MCF 10A (cell line): ENCODE measurements at regions not wholly inside any gene's neighbourhood (a gene's known extent, or its start where the extent isn't known, plus 50 kb on each side); places are given as distances from the start of the nearest gene placed in this dataset.
"Not testable (repeated sequence)": the region's sequence is repeated elsewhere in the genome, so short reads cannot be mapped to it uniquely, and the experiment has no call there.

Experiments
- BruUV-seq: library from RNA; stranded (reverse); fragments of 400-500 nt; replicated peaks from 2 replicates; lab custom pipeline; 2021; lab: Mats Ljungman, UMichigan
- CTCF ChIA-PET: fragments of 300-600 bp; sonication (Branson Sonifier 250); formaldehyde crosslinking; extraction: SDS; loops from one replicate; lab custom pipeline; 2021; ENCODE audit warnings: antibody characterized with exemption, inconsistent platforms; lab: Yijun Ruan, JAX
- POLR2A ChIA-PET: fragments of 300-600, 350-650 bp; sonication (Branson Sonifier 250); formaldehyde crosslinking; extraction: SDS; loops from one replicate; lab custom pipeline; 2020; ENCODE audit warnings: antibody characterized with exemption, inconsistent platforms; lab: Yijun Ruan, JAX
- DNase-seq: peaks from one replicate; pipeline ENCODE4 v3.0.0-alpha.2; 2018; ENCODE audit not compliant: unreplicated experiment
- H3K27ac Mint-ChIP-seq: one replicate; pipeline ENCODE4 v1.8.0; 2022; ENCODE audit warnings: mild to moderate bottlenecking, low read depth, mixed read lengths; ENCODE audit not compliant: unreplicated experiment
- H3K27me3 Mint-ChIP-seq: one replicate; pipeline ENCODE4 v1.8.0; 2022; ENCODE audit warnings: mixed read lengths; ENCODE audit not compliant: insufficient read depth, unreplicated experiment
- H3K36me3 Mint-ChIP-seq: one replicate; pipeline ENCODE4 v1.8.0; 2022; ENCODE audit warnings: mild to moderate bottlenecking, moderate library complexity, mixed read lengths; ENCODE audit not compliant: insufficient read depth, unreplicated experiment
- H3K4me1 Mint-ChIP-seq: one replicate; pipeline ENCODE4 v1.8.0; 2022; ENCODE audit warnings: mixed read lengths; ENCODE audit not compliant: insufficient read depth, unreplicated experiment
- H3K4me3 Mint-ChIP-seq: one replicate; pipeline ENCODE4 v1.8.0; 2022; ENCODE audit warnings: mild to moderate bottlenecking, moderate library complexity, mixed read lengths; ENCODE audit not compliant: unreplicated experiment
- H3K9me3 Mint-ChIP-seq: one replicate; pipeline ENCODE4 v1.8.0; 2022; ENCODE audit warnings: mixed read lengths; ENCODE audit not compliant: unreplicated experiment
- intact Hi-C: fragments of 100-400 bp; cut with micrococcal nuclease; formaldehyde crosslinking; loops from 2 replicates; pipeline ENCODE4 v1.14.1; 2022
- TF ChIP-seq, protein P1 (sequence below): fragments of 200-600 bp; IDR thresholded peaks from one replicate; pipeline ENCODE4 v1.8.0; 2022; ENCODE audit warnings: antibody characterized with exemption, mild to moderate bottlenecking; ENCODE audit not compliant: unreplicated experiment

DNA sequence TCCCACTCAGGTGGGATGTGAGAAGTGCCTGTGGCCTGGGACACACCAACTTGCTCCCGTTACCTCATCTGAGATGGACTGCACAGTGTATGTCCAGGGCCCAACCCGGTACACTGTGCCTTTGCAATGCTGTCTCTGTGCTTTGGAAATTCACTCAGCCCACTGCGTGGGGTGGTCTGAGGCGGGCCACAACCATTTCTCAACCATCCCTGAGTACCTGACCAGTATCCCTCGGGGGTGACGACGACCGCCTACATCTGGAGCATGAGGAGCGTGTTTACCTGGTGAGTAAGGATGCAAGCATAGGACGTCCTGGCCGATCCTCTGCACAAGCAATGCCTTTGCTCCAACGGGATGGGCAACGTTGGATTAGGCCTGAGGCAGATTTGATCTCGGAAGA lies 188.2 kb upstream of the PZP start:
- H3K9me3 Mint-ChIP-seq, H3K4me1 Mint-ChIP-seq, BruUV-seq, CTCF ChIA-PET, H3K36me3 Mint-ChIP-seq, DNase-seq, intact Hi-C loops, H3K27ac Mint-ChIP-seq, POLR2A ChIA-PET, H3K4me3 Mint-ChIP-seq: not testable (repeated sequence)
- H3K27me3 Mint-ChIP-seq: peaks cover 13% of the 10 kb centered on the region

DNA sequence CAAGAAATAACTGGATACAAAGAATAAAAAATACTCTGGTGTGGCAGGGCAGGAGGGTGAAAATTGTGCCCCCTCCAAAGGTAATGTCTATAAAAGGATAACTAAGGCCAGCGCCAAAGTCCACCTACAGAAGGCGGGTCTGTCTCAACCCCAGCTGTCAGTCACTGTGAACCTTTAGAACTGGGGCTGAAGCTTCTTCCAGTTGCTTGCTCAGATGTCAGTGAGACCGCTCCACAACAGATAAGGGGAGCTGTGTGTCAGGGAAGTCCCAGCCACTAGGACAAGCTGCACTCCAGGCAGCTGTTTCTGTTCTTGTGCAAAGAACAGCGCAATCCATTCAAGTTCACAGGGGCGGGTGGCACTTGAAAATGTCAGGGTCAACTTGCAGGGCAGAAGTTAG lies 187.0 kb upstream of the PZP start:
- CTCF ChIA-PET, H3K4me3 Mint-ChIP-seq, H3K27ac Mint-ChIP-seq, H3K4me1 Mint-ChIP-seq, BruUV-seq, DNase-seq, intact Hi-C loops, POLR2A ChIA-PET, H3K9me3 Mint-ChIP-seq, H3K36me3 Mint-ChIP-seq: not testable (repeated sequence)
- peaks cover 13% of the 10 kb centered on the region for H3K27me3 Mint-ChIP-seq

DNA sequence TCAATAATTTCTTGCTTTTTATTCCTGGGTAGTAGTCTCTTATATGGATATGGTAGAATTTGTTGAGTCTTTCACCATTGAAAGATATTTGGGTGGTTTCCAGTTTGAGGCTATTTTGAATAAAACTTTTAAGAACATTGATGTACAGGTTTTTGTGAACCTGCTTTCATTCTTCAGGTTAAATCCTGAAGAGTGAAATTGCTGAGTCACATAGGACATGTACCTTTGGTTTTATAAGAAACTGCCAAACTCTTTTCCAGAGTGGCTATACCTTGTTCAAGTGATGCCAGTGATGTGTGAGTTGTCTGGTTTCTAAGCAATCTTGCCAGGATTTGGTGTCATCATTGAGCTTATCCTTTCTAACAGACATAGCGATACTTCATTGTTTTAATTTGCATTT lies 184.6 kb upstream of the PZP start:
- intact Hi-C loops: no loop called here
- CTCF ChIA-PET: interaction anchor here (1.1 kb wide), 1 partner anchor 13 kb away, joined by 3 read pairs; no protein-coding TSS in a partner anchor
- no peak overlapping the region for H3K4me3 Mint-ChIP-seq
- DNase-seq: no peak
- H3K27me3 Mint-ChIP-seq: peaks cover 13% of the 10 kb centered on the region
- TF ChIP-seq, protein P1, sequence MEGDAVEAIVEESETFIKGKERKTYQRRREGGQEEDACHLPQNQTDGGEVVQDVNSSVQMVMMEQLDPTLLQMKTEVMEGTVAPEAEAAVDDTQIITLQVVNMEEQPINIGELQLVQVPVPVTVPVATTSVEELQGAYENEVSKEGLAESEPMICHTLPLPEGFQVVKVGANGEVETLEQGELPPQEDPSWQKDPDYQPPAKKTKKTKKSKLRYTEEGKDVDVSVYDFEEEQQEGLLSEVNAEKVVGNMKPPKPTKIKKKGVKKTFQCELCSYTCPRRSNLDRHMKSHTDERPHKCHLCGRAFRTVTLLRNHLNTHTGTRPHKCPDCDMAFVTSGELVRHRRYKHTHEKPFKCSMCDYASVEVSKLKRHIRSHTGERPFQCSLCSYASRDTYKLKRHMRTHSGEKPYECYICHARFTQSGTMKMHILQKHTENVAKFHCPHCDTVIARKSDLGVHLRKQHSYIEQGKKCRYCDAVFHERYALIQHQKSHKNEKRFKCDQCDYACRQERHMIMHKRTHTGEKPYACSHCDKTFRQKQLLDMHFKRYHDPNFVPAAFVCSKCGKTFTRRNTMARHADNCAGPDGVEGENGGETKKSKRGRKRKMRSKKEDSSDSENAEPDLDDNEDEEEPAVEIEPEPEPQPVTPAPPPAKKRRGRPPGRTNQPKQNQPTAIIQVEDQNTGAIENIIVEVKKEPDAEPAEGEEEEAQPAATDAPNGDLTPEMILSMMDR: no peak
- H3K9me3 Mint-ChIP-seq: no peaks in the 10 kb centered on the region
- no peak overlapping the region for H3K27ac Mint-ChIP-seq
- POLR2A ChIA-PET: no interaction called here
- H3K4me1 Mint-ChIP-seq: no peaks in the 10 kb centered on the region
- no peaks in the 10 kb centered on the region for H3K36me3 Mint-ChIP-seq
- BruUV-seq: no TSS peak

DNA sequence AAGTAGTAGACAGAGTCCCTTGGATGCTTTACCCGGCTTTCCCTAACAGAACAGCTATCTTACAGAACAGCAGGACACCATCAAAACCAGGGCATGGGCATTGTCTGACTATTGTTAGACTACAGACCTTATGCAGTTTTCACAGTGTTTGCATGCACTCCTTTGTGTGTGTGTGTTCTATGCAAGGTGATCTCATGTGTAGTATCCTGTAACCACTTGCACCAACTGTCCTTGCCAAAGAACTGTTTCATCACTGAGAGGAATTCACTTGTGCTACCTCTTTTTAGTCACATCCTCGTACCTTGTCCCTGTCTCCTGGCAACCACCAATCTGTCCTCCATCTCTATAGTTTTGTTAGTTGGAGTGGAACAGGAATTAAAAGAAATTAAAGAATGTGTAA lies 183.6 kb upstream of the PZP start:
- no TSS peak for BruUV-seq
- intact Hi-C loops: no loop called here
- H3K27ac Mint-ChIP-seq: no peak overlapping the region
- no peaks in the 10 kb centered on the region for H3K4me1 Mint-ChIP-seq
- TF ChIP-seq, protein P1: no peak
- no peak overlapping the region for H3K4me3 Mint-ChIP-seq
- peaks cover 13% of the 10 kb centered on the region for H3K27me3 Mint-ChIP-seq
- CTCF ChIA-PET: no interaction called here
- no peaks in the 10 kb centered on the region for H3K36me3 Mint-ChIP-seq
- POLR2A ChIA-PET: no interaction called here
- H3K9me3 Mint-ChIP-seq: no peaks in the 10 kb centered on the region
- DNase-seq: no peak

DNA sequence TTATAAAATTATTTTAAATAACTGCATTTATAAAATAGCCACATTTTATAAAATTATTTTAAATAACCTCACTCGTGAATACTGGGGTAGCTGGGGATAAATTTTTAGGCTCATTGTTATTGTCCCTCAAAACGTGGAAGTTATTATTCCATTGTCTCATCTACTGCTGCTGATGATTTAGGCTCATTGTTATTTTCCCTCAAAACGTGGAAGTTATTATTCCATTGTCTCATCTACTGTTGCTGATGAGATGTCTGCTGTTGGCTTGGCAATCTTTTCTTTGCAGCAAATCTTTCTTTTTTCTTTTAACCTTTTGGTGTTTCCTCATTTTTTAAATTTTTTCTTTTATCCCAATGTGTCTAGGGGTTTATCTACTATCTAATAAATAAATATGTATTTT lies 182.6 kb upstream of the PZP start:
- no peaks in the 10 kb centered on the region for H3K9me3 Mint-ChIP-seq
- TF ChIP-seq, protein P1: no peak
- H3K4me1 Mint-ChIP-seq: no peaks in the 10 kb centered on the region
- ChIA-PET CTCF (no interaction called here), POLR2A (no interaction called here)
- H3K27ac Mint-ChIP-seq: no peak overlapping the region
- H3K4me3 Mint-ChIP-seq: no peak overlapping the region
- no peak for DNase-seq
- H3K27me3 Mint-ChIP-seq: peaks cover 13% of the 10 kb centered on the region
- no peaks in the 10 kb centered on the region for H3K36me3 Mint-ChIP-seq
- intact Hi-C loops: no loop called here
- BruUV-seq: no TSS peak
